GM23338 (cell line): ENCODE measurements at regions not wholly inside any gene's neighbourhood (a gene's known extent, or its start where the extent isn't known, plus 50 kb on each side); places are given as distances from the start of the nearest gene placed in this dataset.

Source experiments
- ATAC-seq: fragments of 200-7000 bp; cut with Tn5 transposase; 3 replicates; pipeline ENCODE4 v1.9.1; 2020
- DNase-seq: peaks from one replicate; pipeline ENCODE4 v3.0.0-alpha.2; 2015; ENCODE audit warnings: low spot score
- H2AFZ ChIP-seq: fragments of 200-600 bp; sonication (generic); 2 replicates; pipeline ENCODE4 v1.8.0; 2016; ENCODE audit warnings: antibody characterized with exemption, mild to moderate bottlenecking, moderate library complexity
- H3F3A ChIP-seq: fragments of 200-600 bp; sonication (generic); replicated peaks from 2 replicates; pipeline ENCODE4 v1.8.0; 2017; ENCODE audit warnings: antibody characterized with exemption, mixed run types, low read depth
- H3K27ac ChIP-seq: fragments of 200-600 bp; sonication (generic); 2 replicates; pipeline ENCODE4 v1.6.1; 2016; ENCODE audit warnings: low read depth
- H3K27me3 ChIP-seq: fragments of 200-600 bp; sonication (generic); 2 replicates; pipeline ENCODE4 v1.8.0; 2016; ENCODE audit warnings: mild to moderate bottlenecking, mixed run types, moderate library complexity; ENCODE audit not compliant: insufficient read depth
- H3K36me3 ChIP-seq: fragments of 200-600 bp; sonication (generic); 2 replicates; pipeline ENCODE4 v1.8.0; 2016; ENCODE audit warnings: mild to moderate bottlenecking; ENCODE audit not compliant: insufficient read depth
- H3K4me1 ChIP-seq: fragments of 200-600 bp; sonication (generic); 2 replicates; pipeline ENCODE4 v1.8.0; 2016; ENCODE audit warnings: mild to moderate bottlenecking, moderate library complexity; ENCODE audit not compliant: insufficient read depth
- H3K4me2 ChIP-seq: fragments of 200-600 bp; sonication (generic); 2 replicates; pipeline ENCODE4 v1.7.1; 2017; ENCODE audit warnings: mixed run types
- H3K4me3 ChIP-seq: fragments of 200-600 bp; sonication (generic); 2 replicates; pipeline ENCODE4 v1.6.1; 2016; ENCODE audit warnings: mixed run types
- H3K79me2 ChIP-seq: fragments of 200-600 bp; sonication (generic); replicated peaks from 2 replicates; pipeline ENCODE4 v1.8.0; 2017; ENCODE audit warnings: mild to moderate bottlenecking; ENCODE audit not compliant: insufficient read depth
- H3K9me2 ChIP-seq: fragments of 200-600 bp; sonication (generic); 2 replicates; pipeline ENCODE4 v1.8.0; 2017; ENCODE audit not compliant: insufficient read depth
- H4K20me1 ChIP-seq: fragments of 200-600 bp; sonication (generic); replicated peaks from 2 replicates; pipeline ENCODE4 v1.8.0; 2017; ENCODE audit warnings: mild to moderate bottlenecking; ENCODE audit not compliant: insufficient read depth
- H3K27ac Mint-ChIP-seq: 2 replicates; pipeline ENCODE4 v1.8.0; 2020; ENCODE audit warnings: inconsistent platforms, mild to moderate bottlenecking, moderate library complexity, mixed read lengths
- H3K27me3 Mint-ChIP-seq: 3 replicates; pipeline ENCODE4 v1.8.0; 2022; ENCODE audit warnings: low read depth, mild to moderate bottlenecking, moderate library complexity, mixed read lengths, inconsistent platforms; ENCODE audit not compliant: insufficient read depth, poor library complexity
- H3K36me3 Mint-ChIP-seq: 3 replicates; pipeline ENCODE4 v1.8.0; 2021; ENCODE audit warnings: low read depth, mild to moderate bottlenecking, inconsistent platforms, moderate library complexity, mixed read lengths
- H3K4me1 Mint-ChIP-seq: 3 replicates; pipeline ENCODE4 v1.8.0; 2020; ENCODE audit warnings: mild to moderate bottlenecking, inconsistent platforms, mixed read lengths
- H3K4me3 Mint-ChIP-seq: 3 replicates; pipeline ENCODE4 v1.8.0; 2021; ENCODE audit warnings: moderate library complexity, mild to moderate bottlenecking, inconsistent platforms, mixed read lengths
- H3K9me3 Mint-ChIP-seq: 3 replicates; pipeline ENCODE4 v1.8.0; 2020; ENCODE audit warnings: moderate library complexity, mild to moderate bottlenecking, inconsistent platforms, mixed read lengths
- CREB1 ChIP-seq: fragments of 250-450 bp; sonication (Bioruptor Pico); IDR thresholded peaks from 2 replicates; pipeline ENCODE4 v1.5.0; 2020; ENCODE audit warnings: low read depth, mild to moderate bottlenecking, moderate library complexity
- EZH2phosphoT487 ChIP-seq: fragments of 200-600 bp; sonication (generic); IDR thresholded peaks from one replicate; pipeline ENCODE4 v1.8.1; 2018; ENCODE audit warnings: antibody characterized with exemption; ENCODE audit not compliant: unreplicated experiment
- JUNB ChIP-seq: IDR thresholded peaks from one replicate; pipeline ENCODE4 v1.6.1; 2016; ENCODE audit warnings: antibody characterized with exemption; ENCODE audit not compliant: unreplicated experiment
- POLR2AphosphoS5 ChIP-seq: IDR thresholded peaks from 2 replicates; pipeline ENCODE4 v1.6.1; 2016; ENCODE audit warnings: antibody characterized with exemption, low read depth
- ZNF114 ChIP-seq: fragments of 250-450 bp; sonication (Bioruptor Pico); IDR thresholded peaks from 2 replicates; pipeline ENCODE4 v1.5.0; 2020; ENCODE audit warnings: mild to moderate bottlenecking, moderate library complexity
- ZNF331 ChIP-seq: fragments of 250-450 bp; sonication (Bioruptor Pico); IDR thresholded peaks from 2 replicates; pipeline ENCODE4 v1.5.0; 2020; ENCODE audit warnings: low read depth, mild to moderate bottlenecking, moderate library complexity
- TF ChIP-seq, protein P1 (sequence below), 2 experiments: fragments of 200-600 bp in 1 of 2; sonication (generic) in 1 of 2; conservative IDR thresholded peaks; 2 replicates each; pipeline versions ENCODE4 v1.5.1 to v1.6.1; 2016 to 2017; ENCODE audit warnings: antibody characterized with exemption in 2 of 2, low read depth in 2 of 2, mild to moderate bottlenecking in 2 of 2, moderate library complexity in 1 of 2
- TF ChIP-seq, protein P2 (sequence below): IDR thresholded peaks from 2 replicates; pipeline ENCODE4 v1.6.1; 2016; ENCODE audit warnings: antibody characterized with exemption
- TF ChIP-seq, protein P3 (sequence below): IDR thresholded peaks from one replicate; pipeline ENCODE4 v1.6.1; 2018; ENCODE audit warnings: antibody characterized with exemption; ENCODE audit not compliant: unreplicated experiment
- TF ChIP-seq, protein P4 (sequence below): fragments of 250-450 bp; sonication (Bioruptor Pico); IDR thresholded peaks from 2 replicates; pipeline ENCODE4 v1.5.0; 2020; ENCODE audit warnings: mild to moderate bottlenecking, moderate library complexity

DNA sequence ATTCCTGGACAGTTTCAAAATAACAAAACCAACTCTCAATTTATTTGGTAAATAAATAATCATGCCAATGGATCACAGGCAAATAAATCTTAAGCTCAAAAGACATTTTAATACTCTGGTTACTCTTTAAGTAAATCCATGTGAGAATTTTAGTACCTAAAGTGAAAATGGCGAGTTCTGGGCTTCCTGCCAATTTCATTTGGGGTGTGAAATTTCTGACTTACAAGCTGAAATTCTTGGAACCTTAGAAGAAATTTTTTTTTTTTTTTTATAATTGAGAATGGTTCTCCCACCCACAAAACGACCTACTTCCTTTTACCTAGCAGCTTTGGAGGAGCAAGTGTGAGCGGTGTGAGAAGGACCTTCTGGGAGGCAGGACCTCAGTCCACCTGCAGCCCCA, 354.5 kb upstream of the NBEA start (continued):
- TF ChIP-seq, protein P1, sequence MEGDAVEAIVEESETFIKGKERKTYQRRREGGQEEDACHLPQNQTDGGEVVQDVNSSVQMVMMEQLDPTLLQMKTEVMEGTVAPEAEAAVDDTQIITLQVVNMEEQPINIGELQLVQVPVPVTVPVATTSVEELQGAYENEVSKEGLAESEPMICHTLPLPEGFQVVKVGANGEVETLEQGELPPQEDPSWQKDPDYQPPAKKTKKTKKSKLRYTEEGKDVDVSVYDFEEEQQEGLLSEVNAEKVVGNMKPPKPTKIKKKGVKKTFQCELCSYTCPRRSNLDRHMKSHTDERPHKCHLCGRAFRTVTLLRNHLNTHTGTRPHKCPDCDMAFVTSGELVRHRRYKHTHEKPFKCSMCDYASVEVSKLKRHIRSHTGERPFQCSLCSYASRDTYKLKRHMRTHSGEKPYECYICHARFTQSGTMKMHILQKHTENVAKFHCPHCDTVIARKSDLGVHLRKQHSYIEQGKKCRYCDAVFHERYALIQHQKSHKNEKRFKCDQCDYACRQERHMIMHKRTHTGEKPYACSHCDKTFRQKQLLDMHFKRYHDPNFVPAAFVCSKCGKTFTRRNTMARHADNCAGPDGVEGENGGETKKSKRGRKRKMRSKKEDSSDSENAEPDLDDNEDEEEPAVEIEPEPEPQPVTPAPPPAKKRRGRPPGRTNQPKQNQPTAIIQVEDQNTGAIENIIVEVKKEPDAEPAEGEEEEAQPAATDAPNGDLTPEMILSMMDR (conservative IDR thresholded peaks at IDR 0.05; ENCODE audit: low read depth in 2 of 2), result no peak
- no peak for TF ChIP-seq JUNB
- TF ChIP-seq ZNF331 (CRISPR knock-in tag), result no peak
- TF ChIP-seq CREB1 (CRISPR knock-in tag), result no peak

DNA sequence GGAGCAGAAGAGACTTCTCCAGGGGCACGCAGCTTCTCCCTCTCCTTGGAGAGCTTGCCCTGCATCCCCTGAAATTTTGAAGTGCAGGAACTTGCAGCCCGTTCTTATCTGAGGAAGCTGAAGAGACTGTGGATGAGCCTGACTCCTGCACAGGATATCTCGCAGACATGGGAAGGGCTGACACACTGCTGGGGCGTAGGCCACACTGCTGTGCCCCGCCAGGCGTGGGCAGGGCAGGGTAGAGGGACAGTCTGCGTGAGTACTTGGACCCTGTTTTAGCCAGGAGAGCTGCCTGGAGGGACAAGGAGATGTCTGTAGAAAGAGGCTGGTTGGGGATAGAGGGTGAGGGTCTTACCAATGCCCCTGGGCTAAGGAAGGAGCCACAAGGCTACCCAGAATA, 353.7 kb upstream of the NBEA start:
- Histone ChIP-seq H3K4me2 (no peak overlapping the region), H2AFZ (no peak overlapping the region), H3K36me3 (no peaks in the 10 kb centered on the region), H3K79me2 (no peaks in the 10 kb centered on the region), H3K27ac (no peak overlapping the region), H4K20me1 (no peaks in the 10 kb centered on the region), H3K27me3 (no peaks in the 10 kb centered on the region), H3K9me2 (peaks cover 25% of the 10 kb centered on the region; the same call in 1 of the 2 replicates), H3F3A (no peaks in the 10 kb centered on the region), H3K4me3 (no peak overlapping the region), H3K4me1 (no peaks in the 10 kb centered on the region)
- H3K27me3 Mint-ChIP-seq, result no peaks in the 10 kb centered on the region
- H3K36me3 Mint-ChIP-seq, result no peaks in the 10 kb centered on the region
- ATAC-seq (no peak), DNase-seq (no peak)
- H3K9me3 Mint-ChIP-seq, result no peaks in the 10 kb centered on the region
- H3K4me1 Mint-ChIP-seq, result peaks cover 7% of the 10 kb centered on the region; the same call in 2 of the 3 replicates
- no peak overlapping the region for H3K27ac Mint-ChIP-seq
- H3K4me3 Mint-ChIP-seq, result no peak overlapping the region
- TF ChIP-seq ZNF114 (CRISPR knock-in tag) (no peak), POLR2AphosphoS5 (no peak), ZNF331 (CRISPR knock-in tag) (no peak), CREB1 (CRISPR knock-in tag) (no peak), EZH2phosphoT487 (no peak), JUNB (no peak)
- TF ChIP-seq, protein P1 (conservative IDR thresholded peaks at IDR 0.05; ENCODE audit: low read depth in 2 of 2), result no peak
- TF ChIP-seq, protein P2, sequence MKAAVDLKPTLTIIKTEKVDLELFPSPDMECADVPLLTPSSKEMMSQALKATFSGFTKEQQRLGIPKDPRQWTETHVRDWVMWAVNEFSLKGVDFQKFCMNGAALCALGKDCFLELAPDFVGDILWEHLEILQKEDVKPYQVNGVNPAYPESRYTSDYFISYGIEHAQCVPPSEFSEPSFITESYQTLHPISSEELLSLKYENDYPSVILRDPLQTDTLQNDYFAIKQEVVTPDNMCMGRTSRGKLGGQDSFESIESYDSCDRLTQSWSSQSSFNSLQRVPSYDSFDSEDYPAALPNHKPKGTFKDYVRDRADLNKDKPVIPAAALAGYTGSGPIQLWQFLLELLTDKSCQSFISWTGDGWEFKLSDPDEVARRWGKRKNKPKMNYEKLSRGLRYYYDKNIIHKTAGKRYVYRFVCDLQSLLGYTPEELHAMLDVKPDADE, result no peak
- TF ChIP-seq, protein P3, sequence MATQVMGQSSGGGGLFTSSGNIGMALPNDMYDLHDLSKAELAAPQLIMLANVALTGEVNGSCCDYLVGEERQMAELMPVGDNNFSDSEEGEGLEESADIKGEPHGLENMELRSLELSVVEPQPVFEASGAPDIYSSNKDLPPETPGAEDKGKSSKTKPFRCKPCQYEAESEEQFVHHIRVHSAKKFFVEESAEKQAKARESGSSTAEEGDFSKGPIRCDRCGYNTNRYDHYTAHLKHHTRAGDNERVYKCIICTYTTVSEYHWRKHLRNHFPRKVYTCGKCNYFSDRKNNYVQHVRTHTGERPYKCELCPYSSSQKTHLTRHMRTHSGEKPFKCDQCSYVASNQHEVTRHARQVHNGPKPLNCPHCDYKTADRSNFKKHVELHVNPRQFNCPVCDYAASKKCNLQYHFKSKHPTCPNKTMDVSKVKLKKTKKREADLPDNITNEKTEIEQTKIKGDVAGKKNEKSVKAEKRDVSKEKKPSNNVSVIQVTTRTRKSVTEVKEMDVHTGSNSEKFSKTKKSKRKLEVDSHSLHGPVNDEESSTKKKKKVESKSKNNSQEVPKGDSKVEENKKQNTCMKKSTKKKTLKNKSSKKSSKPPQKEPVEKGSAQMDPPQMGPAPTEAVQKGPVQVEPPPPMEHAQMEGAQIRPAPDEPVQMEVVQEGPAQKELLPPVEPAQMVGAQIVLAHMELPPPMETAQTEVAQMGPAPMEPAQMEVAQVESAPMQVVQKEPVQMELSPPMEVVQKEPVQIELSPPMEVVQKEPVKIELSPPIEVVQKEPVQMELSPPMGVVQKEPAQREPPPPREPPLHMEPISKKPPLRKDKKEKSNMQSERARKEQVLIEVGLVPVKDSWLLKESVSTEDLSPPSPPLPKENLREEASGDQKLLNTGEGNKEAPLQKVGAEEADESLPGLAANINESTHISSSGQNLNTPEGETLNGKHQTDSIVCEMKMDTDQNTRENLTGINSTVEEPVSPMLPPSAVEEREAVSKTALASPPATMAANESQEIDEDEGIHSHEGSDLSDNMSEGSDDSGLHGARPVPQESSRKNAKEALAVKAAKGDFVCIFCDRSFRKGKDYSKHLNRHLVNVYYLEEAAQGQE, result no peak
- TF ChIP-seq, protein P4, sequence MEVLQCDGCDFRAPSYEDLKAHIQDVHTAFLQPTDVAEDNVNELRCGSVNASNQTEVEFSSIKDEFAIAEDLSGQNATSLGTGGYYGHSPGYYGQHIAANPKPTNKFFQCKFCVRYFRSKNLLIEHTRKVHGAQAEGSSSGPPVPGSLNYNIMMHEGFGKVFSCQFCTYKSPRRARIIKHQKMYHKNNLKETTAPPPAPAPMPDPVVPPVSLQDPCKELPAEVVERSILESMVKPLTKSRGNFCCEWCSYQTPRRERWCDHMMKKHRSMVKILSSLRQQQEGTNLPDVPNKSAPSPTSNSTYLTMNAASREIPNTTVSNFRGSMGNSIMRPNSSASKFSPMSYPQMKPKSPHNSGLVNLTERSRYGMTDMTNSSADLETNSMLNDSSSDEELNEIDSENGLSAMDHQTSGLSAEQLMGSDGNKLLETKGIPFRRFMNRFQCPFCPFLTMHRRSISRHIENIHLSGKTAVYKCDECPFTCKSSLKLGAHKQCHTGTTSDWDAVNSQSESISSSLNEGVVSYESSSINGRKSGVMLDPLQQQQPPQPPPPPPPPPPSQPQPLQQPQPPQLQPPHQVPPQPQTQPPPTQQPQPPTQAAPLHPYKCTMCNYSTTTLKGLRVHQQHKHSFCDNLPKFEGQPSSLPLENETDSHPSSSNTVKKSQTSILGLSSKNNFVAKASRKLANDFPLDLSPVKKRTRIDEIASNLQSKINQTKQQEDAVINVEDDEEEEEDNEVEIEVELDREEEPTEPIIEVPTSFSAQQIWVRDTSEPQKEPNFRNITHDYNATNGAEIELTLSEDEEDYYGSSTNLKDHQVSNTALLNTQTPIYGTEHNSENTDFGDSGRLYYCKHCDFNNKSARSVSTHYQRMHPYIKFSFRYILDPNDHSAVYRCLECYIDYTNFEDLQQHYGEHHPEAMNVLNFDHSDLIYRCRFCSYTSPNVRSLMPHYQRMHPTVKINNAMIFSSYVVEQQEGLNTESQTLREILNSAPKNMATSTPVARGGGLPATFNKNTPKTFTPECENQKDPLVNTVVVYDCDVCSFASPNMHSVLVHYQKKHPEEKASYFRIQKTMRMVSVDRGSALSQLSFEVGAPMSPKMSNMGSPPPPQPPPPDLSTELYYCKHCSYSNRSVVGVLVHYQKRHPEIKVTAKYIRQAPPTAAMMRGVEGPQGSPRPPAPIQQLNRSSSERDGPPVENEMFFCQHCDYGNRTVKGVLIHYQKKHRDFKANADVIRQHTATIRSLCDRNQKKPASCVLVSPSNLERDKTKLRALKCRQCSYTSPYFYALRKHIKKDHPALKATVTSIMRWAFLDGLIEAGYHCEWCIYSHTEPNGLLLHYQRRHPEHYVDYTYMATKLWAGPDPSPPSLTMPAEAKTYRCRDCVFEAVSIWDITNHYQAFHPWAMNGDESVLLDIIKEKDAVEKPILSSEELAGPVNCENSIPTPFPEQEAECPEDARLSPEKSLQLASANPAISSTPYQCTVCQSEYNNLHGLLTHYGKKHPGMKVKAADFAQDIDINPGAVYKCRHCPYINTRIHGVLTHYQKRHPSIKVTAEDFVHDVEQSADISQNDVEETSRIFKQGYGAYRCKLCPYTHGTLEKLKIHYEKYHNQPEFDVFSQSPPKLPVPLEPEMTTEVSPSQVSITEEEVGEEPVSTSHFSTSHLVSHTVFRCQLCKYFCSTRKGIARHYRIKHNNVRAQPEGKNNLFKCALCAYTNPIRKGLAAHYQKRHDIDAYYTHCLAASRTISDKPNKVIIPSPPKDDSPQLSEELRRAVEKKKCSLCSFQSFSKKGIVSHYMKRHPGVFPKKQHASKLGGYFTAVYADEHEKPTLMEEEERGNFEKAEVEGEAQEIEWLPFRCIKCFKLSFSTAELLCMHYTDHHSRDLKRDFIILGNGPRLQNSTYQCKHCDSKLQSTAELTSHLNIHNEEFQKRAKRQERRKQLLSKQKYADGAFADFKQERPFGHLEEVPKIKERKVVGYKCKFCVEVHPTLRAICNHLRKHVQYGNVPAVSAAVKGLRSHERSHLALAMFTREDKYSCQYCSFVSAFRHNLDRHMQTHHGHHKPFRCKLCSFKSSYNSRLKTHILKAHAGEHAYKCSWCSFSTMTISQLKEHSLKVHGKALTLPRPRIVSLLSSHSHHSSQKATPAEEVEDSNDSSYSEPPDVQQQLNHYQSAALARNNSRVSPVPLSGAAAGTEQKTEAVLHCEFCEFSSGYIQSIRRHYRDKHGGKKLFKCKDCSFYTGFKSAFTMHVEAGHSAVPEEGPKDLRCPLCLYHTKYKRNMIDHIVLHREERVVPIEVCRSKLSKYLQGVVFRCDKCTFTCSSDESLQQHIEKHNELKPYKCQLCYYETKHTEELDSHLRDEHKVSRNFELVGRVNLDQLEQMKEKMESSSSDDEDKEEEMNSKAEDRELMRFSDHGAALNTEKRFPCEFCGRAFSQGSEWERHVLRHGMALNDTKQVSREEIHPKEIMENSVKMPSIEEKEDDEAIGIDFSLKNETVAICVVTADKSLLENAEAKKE, result no peak
